ENCODE measurements at regions not wholly inside any gene's neighbourhood (a gene's known extent, or its start where the extent isn't known, plus 50 kb on each side); places are given as distances from the start of the nearest gene placed in this dataset.

- no peak for DNase-seq (ENCODE audit: low spot score)
Measured at GRCh38 chr13:40432018-40432978, 234.1 kb downstream of the FOXO1 start.

DNA sequence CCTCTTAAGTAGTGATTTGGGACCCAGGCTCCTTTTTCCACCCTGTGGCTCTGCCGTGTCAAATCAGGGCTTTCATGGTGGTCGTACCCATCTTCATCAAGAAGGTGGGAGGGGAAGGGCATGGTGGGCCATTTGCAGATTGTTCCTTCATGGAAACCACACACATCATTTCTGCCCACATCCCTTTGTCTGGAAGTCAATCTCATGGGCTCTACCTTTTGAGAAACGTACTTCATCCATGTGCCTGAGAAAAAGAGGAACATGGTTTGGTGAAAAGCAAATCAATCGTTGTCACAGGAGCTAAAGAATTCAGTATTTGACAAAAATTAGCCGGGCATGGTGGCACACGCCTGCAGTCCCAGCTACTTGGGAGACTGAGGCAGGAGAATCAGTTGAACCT is 233.4 kb downstream of the FOXO1 start:
- DNase-seq (ENCODE audit: low spot score): no peak

DNA sequence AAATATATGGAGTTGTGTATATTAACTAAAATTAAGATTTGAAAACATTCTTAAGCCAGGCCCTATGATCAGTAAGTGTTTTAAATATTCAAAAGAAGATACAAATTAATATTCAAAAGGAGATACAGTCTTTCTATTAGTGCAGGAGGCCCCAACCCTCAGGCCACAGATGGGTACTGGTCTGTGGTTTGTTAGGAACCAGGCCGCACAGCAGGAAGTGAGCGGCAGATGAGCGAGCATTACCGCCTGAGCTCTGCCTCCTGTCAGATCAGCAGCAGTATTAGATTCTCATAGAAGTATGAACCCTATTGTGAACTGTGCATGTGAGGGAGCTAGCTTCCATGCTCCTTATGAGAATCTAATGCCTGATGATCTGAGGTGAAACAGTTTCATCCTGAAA is 232.9 kb downstream of the FOXO1 start:
- DNase-seq (ENCODE audit: low spot score): no peak

GRCh38 chr13:40434516-40435397 is 231.7 kb downstream of the FOXO1 start:
- no peak for DNase-seq (ENCODE audit: low spot score)

GRCh38 chr13:40438022-40438680 is 228.3 kb downstream of the FOXO1 start:
- no peak for DNase-seq (ENCODE audit: low spot score)

GRCh38 chr13:40438999-40439797 is 227.2 kb downstream of the FOXO1 start:
- DNase-seq (ENCODE audit: low spot score): peak; percentile 42

DNA sequence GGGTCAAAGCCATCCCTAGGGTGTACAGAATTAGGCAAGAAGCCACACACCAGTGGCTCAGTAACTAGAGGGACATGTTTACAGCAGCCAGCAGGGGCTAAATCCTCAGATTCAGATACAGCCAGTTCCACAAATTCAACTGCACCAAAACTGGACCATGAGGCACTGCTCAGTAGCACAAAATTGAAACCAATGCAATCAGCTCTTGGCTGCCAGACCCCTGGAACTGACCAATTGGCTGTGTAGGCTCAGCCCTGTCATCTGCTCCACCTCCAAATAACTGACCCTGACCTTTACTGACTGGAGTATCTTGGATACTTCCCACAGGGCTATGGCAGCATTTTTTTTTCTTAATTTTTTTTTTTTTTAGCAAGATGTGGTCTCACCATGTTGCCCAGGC is 226.5 kb downstream of the FOXO1 start:
- no peak for DNase-seq (ENCODE audit: low spot score)

- DNase-seq (ENCODE audit: low spot score): no peak
Measured at GRCh38 chr13:40440990-40441820, 225.2 kb downstream of the FOXO1 start.

DNA sequence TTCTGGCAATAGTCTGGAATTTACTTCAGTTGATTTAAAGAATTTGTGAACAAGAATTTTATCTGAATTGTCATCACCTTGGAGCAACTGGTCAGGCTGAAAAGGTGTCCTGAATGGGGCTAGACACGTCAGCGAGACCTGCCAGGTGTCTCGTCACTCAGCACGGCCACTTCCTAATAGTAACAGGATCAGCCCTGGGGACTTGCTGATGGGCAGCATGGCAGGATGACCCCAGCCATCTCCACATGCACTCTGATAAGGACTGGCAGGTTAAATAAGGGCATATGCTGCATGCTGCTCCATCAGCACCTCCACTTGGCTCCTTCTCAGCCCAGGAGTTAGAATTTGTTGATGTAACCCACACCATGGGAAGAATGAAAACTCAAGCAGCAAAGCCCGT is 224.2 kb downstream of the FOXO1 start:
- DNase-seq (ENCODE audit: low spot score): no peak

GRCh38 chr13:40442826-40443225 is 223.6 kb downstream of the FOXO1 start:
- no peak for DNase-seq (ENCODE audit: low spot score)

DNA sequence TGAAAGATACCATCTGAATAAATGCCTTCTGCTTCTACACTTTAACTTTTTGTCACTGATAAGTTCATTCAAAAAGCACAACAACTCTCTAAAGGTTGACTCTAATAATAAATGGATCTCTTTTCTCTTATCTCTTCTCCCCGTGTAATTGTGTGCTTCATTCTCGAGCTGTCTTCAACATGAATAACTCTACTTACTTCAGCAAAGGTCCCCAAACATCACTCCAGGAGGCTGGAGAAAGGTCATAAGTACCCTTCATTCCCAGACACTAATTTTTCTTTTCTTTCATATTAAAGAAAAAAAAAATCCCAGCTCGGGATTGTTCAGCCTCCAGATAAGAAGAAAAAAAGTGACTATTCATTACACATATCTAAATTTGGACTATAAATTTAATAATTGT is 222.2 kb downstream of the FOXO1 start:
- DNase-seq (ENCODE audit: low spot score): no peak

GRCh38 chr13:40445557-40445990 is 220.9 kb downstream of the FOXO1 start:
- no peak for DNase-seq (ENCODE audit: low spot score)

- DNase-seq (ENCODE audit: low spot score): peak; percentile 22
Measured at GRCh38 chr13:40446365-40446764, 220.1 kb downstream of the FOXO1 start.

DNA sequence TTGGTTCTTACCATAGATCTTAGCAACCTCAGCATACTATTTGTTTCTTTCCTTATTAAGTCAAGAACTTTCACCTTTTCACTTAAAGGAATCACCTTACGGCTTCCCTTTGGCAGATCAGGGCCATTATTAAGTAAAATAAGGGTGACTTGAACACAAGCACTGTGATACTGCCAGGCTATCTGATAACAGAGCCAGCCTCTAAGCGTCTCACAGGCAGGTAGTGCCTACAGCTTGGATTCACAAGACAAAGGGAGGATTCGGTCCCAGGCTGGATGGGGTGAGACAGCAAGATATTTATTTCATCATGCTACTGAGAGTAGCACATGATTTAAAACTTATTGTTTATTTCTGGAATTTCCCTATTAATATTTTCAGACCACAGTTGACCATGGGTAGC is 218.6 kb downstream of the FOXO1 start:
- DNase-seq (ENCODE audit: low spot score): no peak

DNA sequence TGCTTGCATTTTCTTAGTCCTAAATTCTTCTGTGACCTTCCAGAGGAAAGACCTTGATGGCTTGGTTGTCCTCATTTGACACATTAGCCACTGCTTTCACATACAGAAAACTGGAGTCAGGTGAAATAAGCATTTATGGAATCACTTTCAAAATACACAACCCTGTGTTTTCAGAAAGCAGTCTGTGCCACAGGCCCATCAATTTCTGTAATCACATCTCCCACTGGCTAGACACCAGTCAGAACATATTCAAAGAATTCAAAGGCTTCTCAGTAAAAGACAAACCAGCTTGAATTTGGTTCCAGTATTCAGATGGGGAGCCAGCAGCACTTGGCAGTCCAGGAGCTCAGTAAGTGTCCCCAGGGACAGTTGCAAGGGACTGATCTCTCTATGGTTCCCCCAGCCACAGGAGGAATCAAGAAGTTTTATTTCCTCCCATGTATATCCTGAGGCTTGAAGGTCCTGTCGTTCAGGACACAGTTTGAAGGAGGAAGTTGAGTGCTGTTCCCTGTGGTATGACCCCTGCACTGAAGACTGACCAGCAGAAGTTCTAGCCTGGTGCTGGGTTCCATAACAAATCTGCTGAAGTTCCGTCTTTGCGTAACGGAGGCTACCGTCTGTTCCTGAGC is 214.3 kb downstream of the FOXO1 start:
- DNase-seq (ENCODE audit: low spot score): no peak

- no peak for DNase-seq (ENCODE audit: low spot score)
Measured at GRCh38 chr13:40452741-40453334, 213.6 kb downstream of the FOXO1 start.

GRCh38 chr13:40453351-40454021 is 213.0 kb downstream of the FOXO1 start:
- peak; percentile 42 for DNase-seq (ENCODE audit: low spot score)

DNA sequence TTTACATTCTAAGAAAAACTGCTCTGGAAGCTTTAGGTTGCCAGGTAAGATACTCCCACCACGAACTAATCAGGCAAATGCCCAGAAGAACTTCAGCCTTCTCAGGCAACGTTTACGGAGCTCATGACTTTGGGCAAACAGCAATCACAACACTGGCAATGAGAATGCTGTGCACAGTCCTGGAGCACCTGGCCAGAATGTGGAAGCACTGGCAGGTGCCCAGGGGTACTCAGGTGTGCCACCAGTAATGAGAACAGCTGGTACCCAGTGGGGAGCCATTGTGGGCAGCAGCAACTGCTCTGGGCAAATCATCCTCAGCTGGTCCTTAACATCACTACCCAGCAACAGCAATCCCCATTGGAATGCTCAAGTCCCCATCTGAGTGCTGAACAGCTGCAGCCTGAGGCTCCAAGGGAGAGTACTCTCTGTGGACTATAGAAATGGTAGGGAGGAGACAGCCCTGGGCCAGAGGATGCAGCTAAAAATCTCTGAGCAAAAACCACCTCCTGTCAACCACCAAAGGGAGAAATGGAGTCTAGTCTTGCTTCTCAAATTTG is 210.0 kb downstream of the FOXO1 start:
- DNase-seq (ENCODE audit: low spot score): no peak

Data from GM03348 (cell line).